CD4-positive, alpha-beta T cell (primary cell): ENCODE measurements at regions not wholly inside any gene's neighbourhood (a gene's known extent, or its start where the extent isn't known, plus 50 kb on each side); places are given as distances from the start of the nearest gene placed in this dataset.

ENCODE experiments used
- ATAC-seq: fragments of 200-7000 bp; cut with Tn5 transposase; one replicate; pipeline ENCODE4 v1.10.0; 2022; ENCODE audit warnings: mild to moderate bottlenecking; ENCODE audit not compliant: poor library complexity
- CTCF ChIA-PET: fragments of 350-600 bp; sonication (Branson Sonifier 250); formaldehyde crosslinking; loops from one replicate; lab custom pipeline; 2021; ENCODE audit warnings: antibody characterized with exemption, inconsistent platforms; lab: Charles Lee
- POLR2A ChIA-PET: fragments of 350-600 bp; sonication (Branson Sonifier 250); formaldehyde crosslinking; loops from one replicate; lab custom pipeline; 2021; ENCODE audit warnings: antibody characterized with exemption, inconsistent platforms; lab: Charles Lee
- DNase-seq, 14 experiments: peaks; one replicate each; pipeline ENCODE4 v3.0.0-alpha.2; 2013 to 2020; ENCODE audit warnings: mixed read lengths in 2 of 14
- H3K27ac ChIP-seq, 2 donors: one replicate each; pipeline versions ENCODE4 v1.5.1 to v1.7.0; 2013; ENCODE audit warnings: low read length in 2 of 2, low read depth in 1 of 2, mild to moderate bottlenecking in 1 of 2
- H3K27me3 ChIP-seq, 2 experiments: 1 replicate in 1 of 2; 2 replicates in 1 of 2; pipeline versions ENCODE4 v1.6.1 to v1.7.0; 2013; ENCODE audit warnings: low read length in 2 of 2, control low read depth in 1 of 2, mild to moderate bottlenecking in 1 of 2, moderate library complexity in 1 of 2; ENCODE audit not compliant: insufficient read depth in 2 of 2, control insufficient read depth in 1 of 2
- H3K36me3 ChIP-seq: one replicate; pipeline ENCODE4 v1.6.1; 2013; ENCODE audit warnings: low read length, control low read depth; ENCODE audit not compliant: insufficient read depth
- H3K4me1 ChIP-seq: one replicate; pipeline ENCODE4 v1.6.1; 2013; ENCODE audit warnings: low read length, control low read depth; ENCODE audit not compliant: insufficient read depth
- H3K4me3 ChIP-seq: one replicate; pipeline ENCODE4 v1.5.1; 2013; ENCODE audit warnings: mild to moderate bottlenecking, low read length, moderate library complexity
- H3K9me3 ChIP-seq, 2 experiments: 1 replicate in 1 of 2; 2 replicates in 1 of 2; pipeline versions ENCODE4 v1.6.1 to v1.7.0; 2013; ENCODE audit warnings: low read length in 2 of 2, mild to moderate bottlenecking in 2 of 2, control low read depth in 1 of 2, moderate library complexity in 1 of 2; ENCODE audit not compliant: control insufficient read depth in 1 of 2, insufficient read depth in 1 of 2
- H3K27ac Mint-ChIP-seq: one replicate; pipeline ENCODE4 v1.8.0; 2020; ENCODE audit warnings: mixed read lengths
- H3K27me3 Mint-ChIP-seq: one replicate; pipeline ENCODE4 v1.8.0; 2021; ENCODE audit warnings: mixed read lengths
- H3K36me3 Mint-ChIP-seq: one replicate; pipeline ENCODE4 v1.8.0; 2021; ENCODE audit warnings: low read depth, mixed read lengths
- H3K4me1 Mint-ChIP-seq: one replicate; pipeline ENCODE4 v1.8.0; 2021; ENCODE audit warnings: low read depth, mixed read lengths
- H3K4me3 Mint-ChIP-seq: one replicate; pipeline ENCODE4 v1.8.0; 2020; ENCODE audit warnings: mild to moderate bottlenecking, mixed read lengths
- H3K9me3 Mint-ChIP-seq: one replicate; pipeline ENCODE4 v1.8.0; 2020; ENCODE audit warnings: mixed read lengths
- CTCF ChIP-seq: fragments of 200-600 bp; IDR thresholded peaks from one replicate; pipeline ENCODE4 v1.8.0; 2022; ENCODE audit warnings: antibody characterized with exemption, mild to moderate bottlenecking
- intact Hi-C, 2 experiments: fragments of 100-400 bp; cut with DNase I in 1 of 2; cut with micrococcal nuclease in 1 of 2; formaldehyde crosslinking; loops; one replicate each; pipeline versions ENCODE4 v1.15.1 to v1.9.0; 2023 to 2025; cut with DNase I, micrococcal nuclease

- no peak for TF ChIP-seq CTCF
- CTCF ChIA-PET: no interaction called here
- POLR2A ChIA-PET: no interaction called here
- H3K9me3 ChIP-seq: no peaks in the 10 kb centered on the region
- Mint-ChIP-seq H3K36me3 (no peaks in the 10 kb centered on the region), H3K9me3 (no peaks in the 10 kb centered on the region), H3K27ac (no peak overlapping the region), H3K27me3 (no peaks in the 10 kb centered on the region), H3K4me1 (peaks cover 13% of the 10 kb centered on the region), H3K4me3 (no peak overlapping the region)
- ATAC-seq: no peak
- H3K4me1 ChIP-seq: peaks cover 16% of the 10 kb centered on the region
- intact Hi-C loops: no loop called here
- H3K27ac ChIP-seq: no peak overlapping the region
- no peaks in the 10 kb centered on the region for H3K27me3 ChIP-seq
- no peaks in the 10 kb centered on the region for H3K36me3 ChIP-seq
- no peak overlapping the region for H3K4me3 ChIP-seq
- DNase-seq: no peak
These were observed 304.6 kb downstream of the KLF6 start for GRCh38 chr10:3480281-3480989.

GRCh38 chr10:3478632-3479240 lies 306.2 kb upstream of the PITRM1 start:
- H3K4me3 Mint-ChIP-seq: no peak overlapping the region
- TF ChIP-seq CTCF: no peak
- Histone ChIP-seq H3K4me3 (no peak overlapping the region), H3K4me1 (peaks cover under 1% of the 10 kb centered on the region), H3K36me3 (no peaks in the 10 kb centered on the region), H3K27ac (no peak overlapping the region), H3K9me3 (no peaks in the 10 kb centered on the region), H3K27me3 (no peaks in the 10 kb centered on the region)
- H3K9me3 Mint-ChIP-seq: no peaks in the 10 kb centered on the region
- H3K4me1 Mint-ChIP-seq: peaks cover 2% of the 10 kb centered on the region
- no peak for DNase-seq
- intact Hi-C loops: no loop called here
- H3K27me3 Mint-ChIP-seq: no peaks in the 10 kb centered on the region
- H3K36me3 Mint-ChIP-seq: no peaks in the 10 kb centered on the region
- ChIA-PET CTCF (no interaction called here), POLR2A (no interaction called here)
- ATAC-seq: no peak
- no peak overlapping the region for H3K27ac Mint-ChIP-seq

- no peak for ATAC-seq
- no peak overlapping the region for H3K4me3 ChIP-seq
- H3K4me1 ChIP-seq: peaks cover 6% of the 10 kb centered on the region
- CTCF ChIA-PET: no interaction called here
- Mint-ChIP-seq H3K4me1 (peaks cover 7% of the 10 kb centered on the region), H3K4me3 (no peak overlapping the region), H3K27me3 (no peaks in the 10 kb centered on the region), H3K36me3 (no peaks in the 10 kb centered on the region), H3K27ac (no peak overlapping the region), H3K9me3 (no peaks in the 10 kb centered on the region)
- no peaks in the 10 kb centered on the region for H3K27me3 ChIP-seq
- intact Hi-C loops: no loop called here
- POLR2A ChIA-PET: no interaction called here
- H3K9me3 ChIP-seq: no peaks in the 10 kb centered on the region
- H3K27ac ChIP-seq: no peak overlapping the region
- no peaks in the 10 kb centered on the region for H3K36me3 ChIP-seq
- no peak for TF ChIP-seq CTCF
- DNase-seq: no peak
These were observed 305.6 kb upstream of the PITRM1 start for GRCh38 chr10:3478153-3478552.
